HUDEP-2 (cell line): ENCODE measurements at regions not wholly inside any gene's neighbourhood (a gene's known extent, or its start where the extent isn't known, plus 50 kb on each side); places are given as distances from the start of the nearest gene placed in this dataset.
A peak's percentile ranks its signal among the peaks of the same experiment; 100 is the strongest.

ENCODE experiments used
- DNase-seq, 76 experiments: peaks; one replicate each; lab custom pipeline; 2025; ENCODE audit not compliant: unreplicated experiment in 76 of 76; lab: John Stamatoyannopoulos, UW

DNA sequence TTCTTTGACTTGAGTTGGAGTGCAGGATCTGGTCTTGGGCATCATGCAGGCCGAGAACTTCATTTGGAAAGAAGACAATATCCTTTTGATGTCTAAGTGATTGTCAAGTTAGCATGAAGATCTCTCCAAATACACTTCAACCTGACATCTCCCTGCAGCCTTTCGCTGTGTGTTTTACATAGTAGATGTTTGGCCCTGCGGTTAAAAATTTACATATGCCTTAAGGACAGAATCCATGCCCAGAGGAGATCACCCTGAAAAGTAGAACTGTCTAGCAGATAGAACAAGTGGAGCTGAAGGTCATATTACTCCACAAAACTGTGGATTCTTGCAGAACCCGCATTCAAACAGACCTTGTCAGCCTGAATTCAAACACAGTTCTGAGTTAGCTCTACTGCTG lies 409.9 kb downstream of the LPIN1 start:
- no peak for DNase-seq

DNA sequence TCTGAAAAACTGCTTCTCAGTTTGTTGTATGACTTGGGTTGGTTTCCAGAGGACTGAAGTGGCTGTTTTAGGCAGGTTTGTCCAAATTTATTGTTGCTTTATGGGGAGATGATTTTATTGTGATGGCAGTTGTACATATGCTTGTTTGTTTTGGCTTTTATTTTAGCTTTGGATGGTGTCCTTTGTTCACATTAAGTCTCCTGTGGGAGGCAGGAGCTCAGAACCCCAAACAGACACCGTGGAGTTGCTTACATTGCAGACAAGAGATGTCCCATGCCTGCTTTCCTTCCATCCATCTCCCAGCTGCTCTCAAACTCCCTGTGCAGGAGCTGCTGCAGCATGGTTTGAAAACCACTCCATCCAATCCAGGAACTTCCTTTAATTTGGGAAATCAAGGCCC lies 414.7 kb downstream of the LPIN1 start:
- DNase-seq, result no peak

DNA sequence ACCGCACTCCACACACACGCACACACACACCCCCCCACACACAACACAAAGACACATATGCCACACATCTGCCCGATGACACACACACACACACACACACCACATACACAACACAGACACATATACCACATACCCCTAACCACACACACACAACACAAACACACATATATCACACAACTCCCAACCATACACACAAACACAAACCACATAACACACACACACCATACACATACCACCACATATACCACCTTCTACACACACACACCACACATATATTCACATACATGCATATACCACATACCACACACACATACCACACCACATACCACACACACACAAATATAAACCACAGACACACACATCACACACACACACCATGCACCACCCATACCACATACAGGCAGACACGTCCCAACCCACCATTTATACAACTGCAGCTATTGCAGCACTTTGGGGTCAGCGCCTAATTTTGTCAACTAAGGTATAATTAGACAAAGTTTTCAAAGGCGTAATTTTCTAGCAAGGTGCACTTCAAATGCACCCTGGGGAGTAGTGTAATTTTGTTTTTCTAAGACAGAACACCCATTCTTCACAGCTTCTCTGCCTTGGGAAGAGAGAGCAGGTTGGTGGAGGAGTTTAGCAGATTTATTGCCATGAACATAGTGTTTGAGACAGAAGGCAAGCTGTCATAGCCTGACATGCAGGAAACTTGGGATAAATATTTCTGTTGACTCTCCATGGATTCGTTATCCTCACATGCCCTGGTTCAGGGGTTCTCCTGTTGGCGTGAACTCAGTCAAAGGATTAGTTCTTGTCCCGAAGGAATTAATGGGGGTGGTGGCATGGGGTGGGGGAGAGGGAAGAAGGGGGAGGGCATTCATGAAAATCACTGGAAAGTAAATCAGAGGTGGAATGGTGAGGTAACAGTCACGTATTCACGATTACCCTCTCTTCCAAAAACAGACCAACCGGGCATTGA lies 416.1 kb downstream of the LPIN1 start:
- no peak for DNase-seq

DNA sequence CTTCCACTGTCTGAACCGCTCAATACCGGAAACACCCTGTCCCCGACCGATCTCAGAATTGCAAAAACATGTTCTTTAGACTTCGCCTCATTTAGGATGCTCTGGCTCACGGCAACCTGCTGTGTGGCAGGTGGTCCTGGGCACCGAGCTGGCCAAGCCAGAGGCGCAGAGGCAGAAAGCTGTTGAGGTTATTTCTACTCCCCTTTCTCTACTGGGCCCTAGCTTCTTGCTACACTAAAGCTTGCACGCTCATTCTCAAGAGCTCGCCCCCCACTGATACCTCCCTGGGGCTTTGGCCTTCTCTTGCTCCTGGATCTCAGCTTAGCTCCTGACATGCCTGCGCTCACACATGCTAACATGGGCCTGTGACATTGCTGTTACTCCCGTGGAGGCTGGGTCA lies 417.4 kb downstream of the LPIN1 start:
- DNase-seq, result no peak

DNA sequence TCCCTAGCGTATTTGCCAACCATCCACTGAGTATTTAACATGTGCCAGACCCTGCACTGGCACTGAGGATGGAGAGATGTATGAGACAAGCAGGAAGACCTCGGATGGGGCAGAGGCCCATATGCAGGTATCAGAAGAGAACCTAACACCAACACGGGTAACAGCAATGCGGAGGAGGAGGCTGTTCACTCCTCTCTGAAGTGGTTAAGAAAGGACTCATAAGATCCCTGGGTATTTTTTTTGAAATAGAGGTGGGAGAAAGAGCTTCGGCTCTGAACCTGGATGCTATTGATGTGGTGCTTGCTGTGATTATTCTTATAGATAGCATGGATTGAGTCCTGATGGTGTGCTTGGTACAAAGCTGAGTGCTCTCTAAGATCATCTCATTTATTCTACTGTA lies 418.3 kb downstream of the LPIN1 start:
- DNase-seq, result no peak

DNA sequence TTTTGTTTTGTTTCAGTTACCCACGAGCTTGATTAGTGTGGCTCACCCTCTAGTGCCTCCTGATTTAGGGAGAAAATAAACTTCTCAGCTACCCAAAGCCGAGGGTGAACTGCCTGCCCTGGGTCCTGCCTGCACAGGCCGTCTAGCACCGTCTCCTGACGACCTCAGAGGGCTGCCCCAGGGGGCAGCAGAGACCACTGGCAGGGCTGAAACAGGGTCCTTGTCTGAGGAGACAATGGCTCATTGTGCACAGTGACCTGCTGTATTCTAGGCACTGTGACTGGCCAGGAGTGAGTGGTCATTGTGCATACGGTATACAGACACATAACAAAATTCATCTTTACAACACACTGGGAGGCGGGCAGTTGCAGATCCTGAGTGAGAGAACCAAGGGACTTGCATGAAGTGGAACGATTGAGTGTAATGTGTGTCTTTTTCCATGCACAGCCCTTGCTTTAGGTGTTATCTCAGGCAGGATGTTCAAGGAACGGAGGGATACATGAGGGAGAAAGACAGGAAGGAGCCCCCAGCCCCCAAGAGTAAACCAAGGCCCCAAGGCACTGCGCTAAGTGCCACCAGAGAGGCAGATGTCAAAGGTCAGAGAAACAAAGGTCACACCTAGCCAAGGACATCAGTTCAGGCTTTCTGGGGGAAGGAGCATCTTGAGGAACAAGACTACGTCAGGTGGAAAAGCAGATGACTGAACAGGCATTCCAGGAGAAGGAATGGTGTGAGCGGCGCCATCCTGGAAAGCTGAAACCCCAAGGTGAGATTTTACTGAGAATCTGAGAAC lies 421.3 kb downstream of the LPIN1 start:
- DNase-seq, result peak in 4 of 76 experiments; percentile 1 to 7 (median 2)

DNA sequence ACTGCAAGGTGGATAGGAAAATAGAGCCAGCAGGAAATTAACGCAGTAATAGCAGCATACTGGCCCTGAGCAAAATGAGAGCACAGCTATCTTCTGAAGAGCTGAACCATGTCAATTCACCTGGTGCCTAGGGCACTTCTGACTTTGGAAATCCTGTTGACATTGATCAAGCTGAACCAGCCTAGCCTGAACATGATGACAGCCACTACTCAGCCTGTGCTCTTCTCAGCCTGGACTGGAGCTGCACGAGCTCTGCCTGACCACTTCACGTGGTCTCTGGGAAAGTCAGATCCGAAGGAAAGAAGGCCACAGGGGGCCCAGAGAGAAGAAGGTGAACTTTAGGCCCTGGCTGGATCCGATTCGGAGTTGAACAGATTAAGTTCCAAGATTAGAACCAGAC lies 421.9 kb downstream of the LPIN1 start:
- DNase-seq, result no peak

DNA sequence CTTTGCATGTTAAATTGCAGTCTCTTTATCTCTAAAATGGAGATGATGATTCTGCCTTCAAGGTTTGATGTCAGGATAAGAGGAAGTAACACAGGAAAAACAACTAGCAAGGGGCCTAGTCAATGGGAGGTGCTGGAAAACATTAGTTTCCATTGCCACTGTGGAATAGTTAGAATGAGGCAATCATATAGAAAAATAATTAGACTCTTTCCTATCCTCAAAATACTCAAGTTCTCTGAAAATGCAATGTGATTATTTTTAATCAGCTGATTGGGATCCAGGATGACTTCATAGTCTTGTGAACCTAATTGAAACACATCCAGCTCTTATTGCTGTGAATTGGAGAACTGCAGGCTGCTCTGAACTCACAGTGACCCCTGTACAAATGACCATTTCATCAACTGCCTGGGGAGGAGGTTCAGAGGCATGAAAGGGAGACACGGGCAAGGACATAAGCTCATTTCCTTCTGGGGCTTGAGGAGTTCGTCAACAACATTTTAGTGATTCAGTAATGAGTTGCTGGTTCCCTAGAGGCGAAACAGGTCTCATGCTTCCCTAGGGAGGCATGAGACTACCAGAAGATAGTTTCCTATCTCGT lies 422.5 kb downstream of the LPIN1 start:
- no peak for DNase-seq

DNA sequence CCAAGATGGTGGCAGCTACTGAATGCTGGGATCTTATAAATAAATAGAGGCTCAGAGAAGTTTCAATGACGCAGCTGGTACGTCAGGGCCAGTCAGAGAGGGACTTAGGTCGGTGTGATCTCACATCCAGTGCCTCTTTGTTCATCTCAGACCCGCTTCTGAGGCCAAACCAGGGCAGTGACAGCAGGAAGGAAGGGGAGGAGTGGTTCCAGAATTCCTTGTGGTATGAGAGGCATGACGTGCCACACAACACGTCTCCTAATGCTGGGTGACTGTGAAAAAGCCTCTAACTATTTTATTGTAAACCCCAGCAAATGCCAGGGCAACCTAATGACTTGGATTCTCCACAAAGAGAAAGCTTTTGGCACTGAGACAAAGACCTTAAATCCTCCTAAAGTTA lies 423.3 kb downstream of the LPIN1 start:
- no peak for DNase-seq

DNA sequence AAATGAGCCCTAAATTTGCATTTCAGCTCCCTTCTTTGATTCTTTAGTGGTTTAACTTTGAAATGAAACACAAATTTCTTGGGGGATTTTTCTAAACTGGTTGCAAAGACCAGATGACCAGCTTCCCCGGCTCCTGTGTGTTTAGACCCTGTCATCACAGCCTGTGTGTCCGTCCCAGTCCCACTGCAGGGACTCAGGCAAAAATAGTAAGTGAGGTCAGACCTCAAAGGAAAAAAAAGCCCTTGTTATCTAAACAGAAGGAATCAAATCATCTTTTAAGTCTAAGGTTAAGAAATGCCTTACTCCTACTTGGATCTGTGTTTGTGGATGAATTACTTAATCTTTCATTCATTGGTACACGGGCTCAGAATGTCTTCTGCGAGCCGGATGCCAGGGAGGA lies 423.7 kb downstream of the LPIN1 start:
- DNase-seq, result no peak

DNA sequence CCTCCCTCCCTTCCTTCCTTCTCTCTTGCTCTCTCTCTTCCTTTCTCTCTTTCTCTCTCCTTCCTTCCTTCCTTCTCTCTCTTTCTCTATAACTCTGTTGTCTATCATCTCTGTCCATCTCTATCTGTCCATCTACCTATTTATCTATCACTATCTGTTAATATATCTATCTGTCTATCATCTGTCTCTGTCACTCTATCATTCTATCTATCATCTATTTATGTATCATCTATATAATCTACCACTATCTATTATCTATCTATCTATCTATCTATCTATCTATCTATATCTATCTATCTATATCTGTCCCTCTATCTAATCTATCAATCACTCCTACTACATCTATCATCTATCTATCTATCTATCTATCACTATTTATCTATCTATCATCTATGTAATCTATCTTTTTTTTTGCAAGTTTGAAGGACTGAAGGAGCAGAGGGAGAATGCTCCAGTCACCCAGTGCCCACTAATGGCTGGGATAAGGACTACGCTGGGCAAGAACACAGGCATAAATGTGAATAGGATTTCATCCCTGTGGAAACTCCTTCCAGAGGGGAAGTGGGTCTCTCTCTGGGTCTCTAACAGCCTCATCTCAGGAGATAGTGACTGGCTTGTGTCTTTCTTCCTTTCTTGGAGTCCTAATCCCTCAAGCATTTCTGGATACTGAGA lies 427.0 kb downstream of the LPIN1 start:
- DNase-seq, result no peak

DNA sequence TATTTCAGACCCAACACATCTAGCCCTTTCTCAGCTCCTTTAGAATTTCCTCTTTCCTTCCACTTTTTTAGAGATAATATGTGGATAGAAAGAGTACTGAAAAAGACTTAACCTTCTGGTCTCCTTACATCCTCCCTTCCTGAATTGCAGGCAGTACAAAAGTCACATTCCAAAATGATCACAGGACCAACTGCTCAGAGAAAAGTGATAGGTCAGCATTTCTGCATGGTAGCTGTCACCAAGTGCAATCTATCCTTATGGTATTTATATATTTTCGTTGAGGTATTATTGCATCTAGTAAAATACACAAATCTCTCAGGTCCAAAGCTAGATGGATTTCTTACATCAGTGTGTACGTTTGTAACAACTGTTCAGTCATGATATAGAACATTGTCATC lies 427.5 kb downstream of the LPIN1 start:
- DNase-seq, result no peak

DNA sequence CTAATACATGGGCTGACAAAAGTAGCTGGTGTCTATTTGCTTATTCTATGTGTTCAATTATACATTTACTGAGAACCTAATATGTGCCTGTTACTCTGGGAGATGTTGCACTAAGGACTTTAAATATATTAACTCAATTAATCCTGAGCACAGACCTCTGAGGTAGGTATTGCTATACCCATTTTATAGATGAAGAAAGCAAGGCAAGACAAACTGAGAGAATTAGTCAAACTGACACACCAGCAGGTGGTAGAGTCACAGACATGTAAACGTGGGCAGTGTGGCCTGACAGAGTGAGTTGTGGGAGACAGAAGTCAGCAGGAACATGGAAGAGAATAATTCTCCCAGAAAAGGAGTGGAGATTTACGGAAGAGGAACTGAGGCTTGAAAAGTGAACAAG lies 428.9 kb downstream of the LPIN1 start:
- DNase-seq, result no peak

DNA sequence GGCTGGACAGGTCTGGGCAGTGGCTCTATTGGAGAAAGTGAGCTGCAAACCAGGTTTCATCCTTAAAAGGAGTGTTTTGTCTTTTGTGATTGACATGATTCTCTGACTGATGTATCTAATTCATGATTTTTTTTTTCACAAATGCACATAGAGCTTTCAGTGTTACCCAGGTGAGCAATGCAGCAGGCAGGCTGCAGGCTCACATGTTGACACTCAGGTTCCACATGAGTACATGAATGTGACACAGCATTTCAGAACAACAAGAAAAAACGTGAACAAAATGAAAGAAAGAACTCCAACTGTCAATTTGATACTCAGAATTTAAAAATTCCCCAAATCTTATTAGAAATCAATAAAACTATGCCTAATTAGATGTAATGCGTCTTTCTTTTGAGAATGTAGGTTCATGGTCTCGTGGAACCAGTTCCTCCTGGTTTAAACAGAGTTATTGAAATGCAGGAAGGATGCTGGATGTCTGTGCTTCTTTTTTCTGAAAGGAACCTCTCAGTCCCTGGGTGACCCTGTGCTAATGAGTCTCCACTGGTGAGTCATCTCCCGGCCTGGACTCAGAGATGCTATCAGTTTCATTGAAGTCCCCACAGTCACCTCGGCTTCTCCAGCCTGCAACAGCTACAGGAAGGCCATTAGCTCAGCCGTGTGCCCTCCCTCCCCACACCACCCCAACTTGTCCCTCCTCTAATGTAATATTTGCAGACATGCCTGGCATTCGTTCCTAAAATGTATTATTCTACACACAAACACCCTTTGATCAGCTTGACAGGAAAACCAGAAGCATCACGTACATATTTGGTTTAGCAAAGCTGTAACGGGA lies 430.4 kb downstream of the LPIN1 start:
- peak in 33 of 76 experiments; percentile 2 to 65 (median 24) for DNase-seq

DNA sequence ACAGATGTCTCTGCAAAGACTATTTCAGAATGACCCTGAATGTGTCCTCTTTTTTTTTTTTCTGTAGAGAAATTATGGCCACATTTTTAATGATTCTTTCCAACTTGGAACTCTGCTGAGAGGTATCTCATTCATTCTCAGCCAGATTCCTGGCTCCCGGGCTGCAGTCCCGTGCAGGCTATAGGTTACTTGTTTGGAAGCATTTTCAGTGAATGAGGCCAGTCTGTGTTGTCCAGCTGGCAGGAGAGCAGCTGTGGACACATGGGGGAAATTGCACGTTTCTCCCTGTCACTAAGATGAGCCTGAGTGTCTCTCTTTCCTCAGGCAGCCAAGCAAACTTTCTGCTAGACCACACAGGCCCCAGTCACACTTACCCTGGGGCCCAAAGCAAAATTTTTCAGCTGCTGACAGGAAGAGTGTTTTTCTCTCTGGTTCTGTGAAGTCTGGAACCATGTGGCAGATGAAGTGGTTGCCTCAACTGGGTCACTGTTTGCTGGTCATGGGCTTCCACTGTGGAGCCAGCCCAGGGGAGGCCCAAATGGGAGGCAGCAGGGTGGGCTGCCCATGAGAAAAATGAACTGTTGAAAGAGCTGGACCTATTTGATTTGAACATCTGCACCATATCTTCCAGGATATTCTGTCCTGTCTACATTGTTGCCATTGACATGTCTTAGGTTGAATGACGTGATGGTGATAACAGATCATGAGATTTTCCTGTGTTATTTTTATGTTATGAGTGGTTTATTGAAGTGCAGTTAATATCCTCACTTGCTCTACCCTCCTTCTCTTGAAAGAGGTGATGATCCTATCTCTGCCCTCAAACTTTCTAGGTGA lies 431.2 kb downstream of the LPIN1 start:
- DNase-seq, result no peak

DNA sequence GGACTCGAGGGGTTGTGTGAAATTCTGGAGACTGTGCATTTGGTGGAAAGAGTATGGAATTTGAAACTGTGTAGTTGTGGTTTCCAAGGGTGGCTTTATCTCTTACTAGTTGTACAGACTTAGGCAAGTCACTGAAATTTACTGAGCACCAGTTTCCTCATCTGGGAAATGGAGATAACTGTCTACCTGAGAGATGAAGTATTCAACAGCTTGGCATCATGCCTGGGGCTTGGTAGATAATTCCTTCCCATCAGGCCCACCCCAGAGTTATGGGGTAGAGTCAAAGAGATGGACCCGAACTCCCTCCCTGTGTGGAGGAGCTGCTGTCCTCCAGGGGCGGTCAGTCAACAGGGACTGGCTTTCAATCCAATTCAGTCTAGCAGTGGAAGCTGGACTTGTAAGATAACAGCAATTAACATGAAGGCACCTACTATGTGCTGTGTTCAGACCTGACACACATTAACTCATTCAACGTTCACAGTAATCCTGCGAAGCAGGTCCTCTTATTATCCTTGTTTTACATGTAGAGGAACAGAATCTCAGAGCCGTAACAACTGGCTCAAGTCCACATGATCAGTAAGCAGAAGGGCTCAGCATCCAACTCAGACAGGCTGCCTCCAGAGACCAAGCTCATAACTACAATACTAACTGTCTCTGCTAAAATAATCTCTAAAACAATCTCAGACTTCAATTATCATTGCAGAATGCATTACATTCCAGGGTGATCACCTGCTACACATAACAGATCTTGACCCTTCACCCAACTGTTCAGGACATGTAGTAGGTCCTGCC lies 432.1 kb downstream of the LPIN1 start:
- no peak for DNase-seq

DNA sequence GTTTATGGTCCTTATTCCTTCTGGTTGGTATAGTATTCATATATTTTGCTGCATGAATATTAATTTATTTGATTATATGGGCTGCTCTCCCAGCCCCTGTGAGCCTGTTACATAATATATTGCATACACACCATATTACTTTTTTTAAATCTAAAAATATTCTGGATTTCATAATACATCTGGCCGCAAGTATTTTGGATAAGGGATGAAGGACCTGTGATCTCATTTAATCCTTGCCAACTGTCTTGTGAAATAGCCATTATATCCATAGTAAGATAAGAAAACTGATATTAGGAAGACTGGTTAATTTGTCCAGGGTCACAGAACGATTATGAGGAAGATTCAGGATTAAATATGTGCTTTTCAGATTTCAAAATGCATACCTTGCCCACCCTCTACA lies 433.6 kb downstream of the LPIN1 start:
- DNase-seq, result no peak

DNA sequence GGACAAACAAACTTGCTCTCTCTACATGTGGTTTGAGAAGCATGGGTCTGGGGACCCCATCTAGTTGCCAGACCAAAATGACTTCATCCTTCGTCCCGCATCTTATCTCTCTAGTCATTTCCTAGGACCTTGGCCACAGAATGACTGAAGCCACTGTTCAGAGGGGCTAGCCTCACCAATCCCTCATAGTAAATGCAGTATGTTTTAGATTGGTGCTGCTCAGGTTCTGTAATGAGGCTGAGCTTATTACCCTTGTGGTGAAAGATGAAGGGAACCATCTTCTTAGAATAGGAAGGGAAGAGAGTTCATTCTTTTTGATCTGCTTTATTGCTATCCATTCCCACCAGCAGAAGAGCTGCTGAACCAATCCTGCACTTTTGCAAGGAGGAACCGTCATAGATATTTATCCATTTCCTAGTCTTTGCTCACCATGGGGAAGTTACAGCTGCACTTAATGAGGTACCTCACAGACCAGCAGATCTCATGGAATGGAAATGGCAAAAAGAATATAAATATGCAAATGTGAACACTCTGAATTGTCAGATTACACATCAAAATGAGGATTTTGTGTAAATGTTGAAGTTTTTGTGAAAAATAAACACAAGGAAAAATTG lies 436.7 kb downstream of the LPIN1 start:
- DNase-seq, result no peak
